Mesodermal cell (in vitro differentiated cells): ENCODE measurements at regions not wholly inside any gene's neighbourhood (a gene's known extent, or its start where the extent isn't known, plus 50 kb on each side); places are given as distances from the start of the nearest gene placed in this dataset.
"Not testable (repeated sequence)": the region's sequence is repeated elsewhere in the genome, so short reads cannot be mapped to it uniquely, and the experiment has no call there.

Experiments used
- H3K27ac ChIP-seq: 2 replicates; pipeline ENCODE4 v1.7.0; 2013; ENCODE audit warnings: mild to moderate bottlenecking, low read depth, low read length, moderate library complexity; ENCODE audit not compliant: severe bottlenecking
- H3K36me3 ChIP-seq: 2 replicates; pipeline ENCODE4 v1.7.1; 2013; ENCODE audit warnings: mild to moderate bottlenecking, low read length, moderate library complexity; ENCODE audit not compliant: control insufficient read depth, insufficient read depth
- H3K4me1 ChIP-seq: one replicate; pipeline ENCODE4 v1.7.1; 2013; ENCODE audit warnings: mild to moderate bottlenecking, low read length; ENCODE audit not compliant: insufficient read depth, control insufficient read depth, poor library complexity, severe bottlenecking
- H3K4me3 ChIP-seq: 2 replicates; pipeline ENCODE4 v1.7.0; 2013; ENCODE audit warnings: low read length, control low read depth, mild to moderate bottlenecking; ENCODE audit not compliant: insufficient read depth, poor library complexity, severe bottlenecking; ENCODE audit errors: extremely low read depth
- H3K9me3 ChIP-seq: 2 replicates; pipeline ENCODE4 v1.7.1; 2013; ENCODE audit warnings: mild to moderate bottlenecking, low read length, moderate library complexity; ENCODE audit not compliant: control insufficient read depth
- WGBS, 2 experiments: methylation state at CpG; one replicate each; pipeline ENCODE4 v1.1.5; 2013; ENCODE audit warnings: missing lambda C conversion rate in 2 of 2; ENCODE audit not compliant: insufficient coverage in 2 of 2; 5-methylcytosine and 5-hydroxymethylcytosine counted together

- Histone ChIP-seq H3K27ac (no peak overlapping the region), H3K4me3 (no peak overlapping the region), H3K9me3 (peaks cover 62% of the 10 kb centered on the region), H3K4me1 (no peaks in the 10 kb centered on the region), H3K36me3 (no peaks in the 10 kb centered on the region)
- 57 to 58% methylated on average over 4 of the region's 4 CpGs for WGBS, 2 experiments
Measured at GRCh38 chr21:9763807-9764206, 757.6 kb upstream of the TPTE start.

GRCh38 chr21:9764294-9764693 is 757.1 kb upstream of the TPTE start:
- H3K4me3 ChIP-seq = not testable (repeated sequence)
- WGBS, 2 experiments = 68 to 72% methylated on average over 4 to 5 of the region's 6 CpGs

GRCh38 chr21:9765538-9765937 is 755.8 kb upstream of the TPTE start:
- H3K4me1 ChIP-seq, H3K36me3 ChIP-seq, H3K27ac ChIP-seq, H3K4me3 ChIP-seq: not testable (repeated sequence)
- H3K9me3 ChIP-seq = peaks cover 63% of the 10 kb centered on the region
- WGBS, 2 experiments = 44 to 46% methylated on average over 1 of the region's 1 CpG

More at GRCh38 chr21:9764294-9764693, 757.1 kb upstream of the TPTE start:
- H3K27ac ChIP-seq, H3K36me3 ChIP-seq, H3K4me1 ChIP-seq: not testable (repeated sequence)
- peaks cover 62% of the 10 kb centered on the region for H3K9me3 ChIP-seq

- H3K4me1 ChIP-seq, H3K4me3 ChIP-seq, H3K27ac ChIP-seq, H3K36me3 ChIP-seq: not testable (repeated sequence)
- H3K9me3 ChIP-seq = peaks cover 68% of the 10 kb centered on the region
- whole genome bisulfite sequencing, 2 experiments = 81 to 85% methylated on average over 18 of the region's 19 CpGs
Measured at GRCh38 chr21:9766890-9767591, 754.3 kb upstream of the TPTE start.

- H3K4me1 ChIP-seq = no peaks in the 10 kb centered on the region
- no peaks in the 10 kb centered on the region for H3K36me3 ChIP-seq
- peaks cover 74% of the 10 kb centered on the region for H3K9me3 ChIP-seq
- H3K27ac ChIP-seq = no peak overlapping the region
- WGBS, 2 experiments = 80 to 81% methylated on average over 44 of the region's 44 CpGs
- H3K4me3 ChIP-seq = no peak overlapping the region
Measured at GRCh38 chr21:9767592-9768375, 753.6 kb upstream of the TPTE start.

- not testable (repeated sequence) for H3K27ac ChIP-seq, H3K4me1 ChIP-seq, H3K36me3 ChIP-seq, H3K4me3 ChIP-seq
- peaks cover 75% of the 10 kb centered on the region for H3K9me3 ChIP-seq
- 92 to 93% methylated on average over 17 to 18 of the region's 21 CpGs for WGBS, 2 experiments
Measured at GRCh38 chr21:9768376-9769130, 752.8 kb upstream of the TPTE start.

- H3K36me3 ChIP-seq, H3K4me1 ChIP-seq, H3K4me3 ChIP-seq, H3K27ac ChIP-seq: not testable (repeated sequence)
- WGBS, 2 experiments = 84 to 88% methylated on average over 4 to 5 of the region's 9 CpGs
- H3K9me3 ChIP-seq = peaks cover 75% of the 10 kb centered on the region
Measured at GRCh38 chr21:9769131-9769498, 752.3 kb upstream of the TPTE start.

- peaks cover 80% of the 10 kb centered on the region for H3K9me3 ChIP-seq
- H3K27ac ChIP-seq, H3K36me3 ChIP-seq, H3K4me3 ChIP-seq, H3K4me1 ChIP-seq: not testable (repeated sequence)
- WGBS, 2 experiments = 73 to 78% methylated on average over 16 of the region's 17 CpGs
Measured at GRCh38 chr21:9769718-9770690, 751.4 kb upstream of the TPTE start.

- 68 to 70% methylated on average over 13 to 14 of the region's 17 CpGs for WGBS, 2 experiments
- not testable (repeated sequence) for H3K4me3 ChIP-seq, H3K27ac ChIP-seq, H3K36me3 ChIP-seq, H3K4me1 ChIP-seq
- peaks cover 94% of the 10 kb centered on the region for H3K9me3 ChIP-seq
Measured at GRCh38 chr21:9771466-9772347, 749.7 kb upstream of the TPTE start.
